GM18861 (cell line): ENCODE measurements at regions not wholly inside any gene's neighbourhood (a gene's known extent, or its start where the extent isn't known, plus 50 kb on each side); places are given as distances from the start of the nearest gene placed in this dataset.
"Not testable (repeated sequence)": the region's sequence is repeated elsewhere in the genome, so short reads cannot be mapped to it uniquely, and the experiment has no call there.

ENCODE experiments used
- ATAC-seq: cut with Tn5 transposase; IDR thresholded peaks from one replicate; pipeline ENCODE4 v1.9.1; 2021; ENCODE audit not compliant: unreplicated experiment

- ATAC-seq, result no peak
These were observed 149.8 kb upstream of the PALMD start for GRCh38 chr1:99496067-99496466.

GRCh38 chr1:99497690-99498089, 148.2 kb upstream of the PALMD start:
- no peak for ATAC-seq

DNA sequence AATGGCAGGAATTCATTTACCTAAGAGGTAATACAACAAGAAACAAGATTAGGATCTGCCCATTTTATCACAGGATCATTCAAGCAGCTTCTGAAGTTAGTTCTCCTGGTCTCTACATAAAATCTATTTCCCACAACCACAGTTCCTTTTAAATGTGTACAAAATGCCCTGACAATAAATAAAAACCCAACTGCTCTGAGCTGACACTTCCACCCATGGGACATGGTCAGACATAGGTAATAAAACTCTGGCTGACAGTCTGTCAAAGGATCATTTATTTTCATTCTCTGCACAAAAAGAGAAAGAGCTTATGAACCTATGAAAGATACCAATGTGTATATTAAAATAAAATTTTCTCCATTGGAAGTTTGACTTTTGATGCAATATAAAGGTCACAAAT, 145.4 kb upstream of the PALMD start:
- ATAC-seq, result no peak

DNA sequence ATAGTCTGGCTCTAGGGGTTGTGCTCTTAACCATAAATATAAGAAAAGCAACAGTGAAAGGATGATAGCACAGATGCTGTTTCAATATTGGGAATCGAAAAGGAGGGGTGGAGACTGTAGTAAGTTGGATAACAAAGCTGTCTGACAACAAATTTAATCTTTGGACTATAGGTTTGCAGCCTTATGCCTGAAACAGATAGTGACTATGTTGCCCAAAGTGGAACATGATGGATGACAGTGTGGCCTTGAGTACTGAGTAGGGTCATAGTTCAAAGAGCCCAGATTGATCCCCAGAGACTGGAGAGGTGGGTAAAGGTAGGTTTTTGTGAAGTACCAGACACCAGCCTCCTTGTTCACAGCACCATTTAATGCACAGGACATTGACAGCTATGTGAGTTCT, 144.0 kb upstream of the PALMD start:
- no peak for ATAC-seq

- no peak for ATAC-seq
These were observed 143.5 kb upstream of the PALMD start for GRCh38 chr1:99502400-99502799.

DNA sequence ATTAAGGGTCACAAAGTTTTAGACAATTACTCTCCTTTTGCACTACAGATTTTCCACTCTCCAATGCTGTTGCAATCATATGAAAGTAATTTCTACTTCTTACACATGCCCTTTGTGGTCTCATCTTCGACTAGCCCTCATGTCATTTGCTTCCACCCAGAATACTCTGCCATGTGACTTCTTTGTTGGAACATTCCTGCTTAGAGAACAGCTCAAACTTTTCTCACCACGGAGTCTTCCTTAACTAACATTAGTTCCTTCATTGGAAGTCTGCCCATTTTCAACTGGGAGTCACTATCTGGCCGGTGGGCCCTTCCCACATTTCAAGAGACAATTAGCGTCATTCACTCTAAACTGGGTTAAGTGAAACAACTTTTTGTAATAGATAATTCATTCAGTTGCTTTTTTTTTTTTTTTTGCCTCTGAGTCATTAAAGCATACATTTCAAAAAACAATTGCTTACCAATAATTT, 142.6 kb upstream of the PALMD start:
- ATAC-seq, result no peak

GRCh38 chr1:99504287-99504686, 141.6 kb upstream of the PALMD start:
- no peak for ATAC-seq

- ATAC-seq, result no peak
These were observed 139.3 kb upstream of the PALMD start for GRCh38 chr1:99506631-99507030.

DNA sequence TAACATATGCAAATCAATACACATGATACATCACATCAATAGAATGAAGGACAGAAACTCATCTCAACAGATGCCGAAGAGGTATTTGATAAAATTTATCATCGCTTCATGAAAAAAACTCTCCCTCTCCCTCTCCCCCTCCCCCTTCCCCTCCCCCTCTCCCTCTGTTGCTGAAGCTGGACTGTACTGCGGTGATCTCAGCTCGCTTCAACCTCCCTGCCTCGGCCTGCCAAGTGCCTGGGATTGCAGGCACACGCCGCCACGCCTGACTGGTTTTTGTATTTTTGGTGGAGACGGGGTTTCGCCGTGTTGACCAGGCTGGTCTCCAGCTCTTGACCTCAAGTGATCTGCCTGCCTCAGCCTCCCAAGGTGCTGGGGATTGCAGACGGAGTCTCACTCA, 138.5 kb upstream of the PALMD start:
- ATAC-seq, result not testable (repeated sequence)

DNA sequence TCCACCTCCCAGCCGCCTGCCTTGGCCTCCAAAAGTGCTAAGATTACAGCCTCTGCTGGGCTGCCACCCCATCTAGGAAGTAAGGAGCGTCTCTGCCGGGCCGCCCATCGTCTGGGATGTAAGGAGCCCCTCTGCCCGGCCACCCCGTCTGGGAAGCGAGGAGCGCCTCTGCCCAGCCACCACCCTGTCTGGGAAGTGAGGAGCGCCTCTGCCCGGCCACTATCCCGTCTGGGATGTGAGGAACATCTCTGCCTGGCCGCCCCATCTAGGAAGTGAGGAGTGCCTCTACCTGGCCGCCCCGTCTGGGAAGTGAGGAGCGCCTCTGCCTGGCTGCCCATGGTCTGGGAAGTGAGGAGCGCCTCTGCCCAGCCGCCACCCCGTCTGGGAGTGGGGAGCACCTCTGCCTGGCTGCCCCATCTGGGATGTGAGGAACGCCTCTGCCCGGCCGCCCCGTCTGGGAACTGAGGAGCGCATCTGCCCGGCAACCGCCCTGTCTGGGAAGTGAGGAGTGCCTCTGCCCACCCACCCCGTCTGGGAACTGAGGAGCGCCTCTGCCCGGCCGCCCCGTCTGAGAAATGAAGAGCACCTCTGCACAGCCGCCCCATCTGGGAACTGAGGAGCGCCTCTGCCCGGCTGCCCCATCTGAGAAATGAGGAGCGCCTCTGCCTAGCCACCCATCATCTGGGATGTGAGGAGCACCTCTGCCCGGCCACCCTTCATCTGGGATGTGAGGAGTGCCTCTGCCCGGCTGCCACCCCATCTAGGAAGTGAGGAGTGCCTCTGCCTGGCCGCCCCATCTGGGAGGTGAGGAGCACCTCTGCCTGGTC, 137.8 kb upstream of the PALMD start:
- ATAC-seq, result no peak

- ATAC-seq, result not testable (repeated sequence)
These were observed 137.0 kb upstream of the PALMD start for GRCh38 chr1:99508733-99509445.

GRCh38 chr1:99514823-99515552, 130.9 kb upstream of the PALMD start:
- ATAC-seq, result not testable (repeated sequence)

GRCh38 chr1:99516141-99516540, 129.8 kb upstream of the PALMD start:
- no peak for ATAC-seq

- ATAC-seq, result no peak
These were observed 125.8 kb upstream of the PALMD start for GRCh38 chr1:99520121-99520520.

- ATAC-seq, result no peak
These were observed 120.6 kb upstream of the PALMD start for GRCh38 chr1:99525331-99525730.

DNA sequence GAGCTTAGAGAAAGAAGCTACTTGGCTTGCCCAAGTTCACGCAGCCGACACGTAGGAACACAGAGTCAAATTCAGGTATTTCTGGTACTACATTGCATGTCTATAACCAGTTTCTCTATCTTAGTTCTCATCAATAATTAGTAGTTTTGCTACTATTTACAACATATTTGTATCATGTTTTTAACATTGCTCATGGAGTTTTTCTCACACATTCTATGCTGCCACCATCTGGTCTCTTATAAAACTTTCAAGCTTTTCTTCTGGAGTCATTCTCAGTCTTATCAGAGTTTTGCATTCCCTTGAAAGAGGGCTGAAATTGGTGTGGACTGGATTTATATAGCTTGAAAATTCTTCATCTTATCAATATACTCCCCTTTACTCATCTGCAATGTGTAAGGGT, 118.8 kb upstream of the PALMD start:
- no peak for ATAC-seq

GRCh38 chr1:99527545-99527944, 118.4 kb upstream of the PALMD start:
- ATAC-seq, result no peak

DNA sequence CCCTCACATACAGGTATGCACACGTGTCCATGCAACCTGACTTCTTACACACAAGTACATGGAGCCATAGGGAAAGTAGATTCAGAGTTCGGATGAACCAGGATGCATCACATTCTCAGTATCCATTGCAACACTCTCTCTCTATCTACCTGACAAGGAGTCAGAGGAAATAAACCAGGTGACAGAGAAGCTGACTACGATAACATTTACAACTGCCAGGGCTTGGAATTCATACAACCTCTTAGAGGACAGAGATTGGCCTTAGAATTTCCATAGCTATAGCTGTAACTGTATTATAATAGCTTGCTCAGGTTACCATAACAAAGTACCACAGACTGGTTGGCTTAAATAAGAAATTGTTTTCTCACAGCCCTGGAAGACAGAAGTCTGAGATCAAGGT, 116.9 kb upstream of the PALMD start:
- no peak for ATAC-seq

- no peak for ATAC-seq
These were observed 114.2 kb upstream of the PALMD start for GRCh38 chr1:99531578-99532275.

- ATAC-seq, result no peak
These were observed 113.7 kb upstream of the PALMD start for GRCh38 chr1:99532276-99532580.

GRCh38 chr1:99533909-99534637, 111.8 kb upstream of the PALMD start:
- no peak for ATAC-seq
